Caco-2 (cell line): ENCODE measurements at regions not wholly inside any gene's neighbourhood (a gene's known extent, or its start where the extent isn't known, plus 50 kb on each side); places are given as distances from the start of the nearest gene placed in this dataset.

Experiments
- BruUV-seq: library from RNA; stranded (reverse); fragments of 400-500 nt; replicated peaks from 2 replicates; lab custom pipeline; 2021; lab: Mats Ljungman, UMichigan
- CTCF ChIA-PET: fragments of 300-600 bp; sonication (Branson Sonifier 250); formaldehyde crosslinking; loops from one replicate; lab custom pipeline; 2022; ENCODE audit warnings: antibody characterized with exemption; lab: Charles Lee
- POLR2A ChIA-PET: fragments of 300-600 bp; sonication (Branson Sonifier 250); formaldehyde crosslinking; loops from one replicate; lab custom pipeline; 2022; ENCODE audit warnings: antibody characterized with exemption; lab: Charles Lee
- DNase-seq, 2 experiments: peaks; one replicate each; pipeline versions ENCODE4 v3.0.0 to v3.0.0-alpha.2; 2020 to 2022
- H3K27me3 ChIP-seq: replicated peaks from 2 replicates; pipeline ENCODE4 v1.6.0; 2011; ENCODE audit warnings: low read length; ENCODE audit not compliant: control insufficient read depth, insufficient read depth
- H3K36me3 ChIP-seq: 2 replicates; pipeline ENCODE4 v1.5.1; 2011; ENCODE audit warnings: low read length; ENCODE audit not compliant: control insufficient read depth, insufficient read depth
- H3K4me1 ChIP-seq: fragments of 250-450 bp; sonication (Bioruptor Pico); 2 replicates; pipeline ENCODE4 v1.5.1; 2020; ENCODE audit warnings: mild to moderate bottlenecking
- H3K4me3 ChIP-seq: 2 replicates; pipeline ENCODE4 v1.5.1; 2011; ENCODE audit warnings: low read depth, mild to moderate bottlenecking, control low read depth, low read length
- H3K9me3 ChIP-seq: fragments of 250-450 bp; sonication (Bioruptor Pico); 2 replicates; pipeline ENCODE4 v1.5.1; 2020; ENCODE audit warnings: mild to moderate bottlenecking, moderate library complexity
- H3K27ac Mint-ChIP-seq: one replicate; pipeline ENCODE4 v1.8.0; 2022; ENCODE audit warnings: mixed read lengths; ENCODE audit not compliant: unreplicated experiment
- H3K27me3 Mint-ChIP-seq: one replicate; pipeline ENCODE4 v1.8.0; 2022; ENCODE audit warnings: mixed read lengths; ENCODE audit not compliant: insufficient read depth, unreplicated experiment
- H3K36me3 Mint-ChIP-seq: one replicate; pipeline ENCODE4 v1.8.0; 2022; ENCODE audit warnings: mild to moderate bottlenecking, mixed read lengths; ENCODE audit not compliant: insufficient read depth, unreplicated experiment
- H3K4me1 Mint-ChIP-seq: one replicate; pipeline ENCODE4 v1.8.0; 2022; ENCODE audit warnings: low read depth, mixed read lengths; ENCODE audit not compliant: unreplicated experiment
- H3K4me3 Mint-ChIP-seq: one replicate; pipeline ENCODE4 v1.8.0; 2022; ENCODE audit warnings: mild to moderate bottlenecking, moderate library complexity, mixed read lengths; ENCODE audit not compliant: unreplicated experiment
- H3K9me3 Mint-ChIP-seq: one replicate; pipeline ENCODE4 v1.8.0; 2022; ENCODE audit warnings: mixed read lengths; ENCODE audit not compliant: unreplicated experiment
- CTCF ChIP-seq, 2 experiments: fragments of 200-600 bp in 1 of 2; IDR thresholded peaks; 1 replicate in 1 of 2; 2 replicates in 1 of 2; pipeline versions ENCODE4 v1.5.1 to v1.8.0; 2011 to 2022; ENCODE audit warnings: antibody characterized with exemption in 1 of 2, control low read depth in 1 of 2, inconsistent platforms in 1 of 2, low read depth in 1 of 2, low read length in 1 of 2, mild to moderate bottlenecking in 1 of 2, moderate library complexity in 1 of 2; ENCODE audit not compliant: insufficient read depth in 1 of 2, severe bottlenecking in 1 of 2, unreplicated experiment in 1 of 2
- intact Hi-C: fragments of 100-400 bp; cut with micrococcal nuclease; formaldehyde crosslinking; loops from one replicate; pipeline ENCODE4 v1.10.0; 2022; ENCODE audit not compliant: unreplicated experiment

GRCh38 chr6:67886036-67886707 lies 748.9 kb upstream of the ADGRB3 start:
- H3K9me3 Mint-ChIP-seq = peaks cover 14% of the 10 kb centered on the region
- no peaks in the 10 kb centered on the region for H3K4me1 Mint-ChIP-seq
- POLR2A ChIA-PET = no interaction called here
- H3K27me3 Mint-ChIP-seq = no peaks in the 10 kb centered on the region
- H3K4me3 Mint-ChIP-seq = no peak overlapping the region
- no peaks in the 10 kb centered on the region for H3K9me3 ChIP-seq
- intact Hi-C loops = no loop called here
- H3K36me3 Mint-ChIP-seq = no peaks in the 10 kb centered on the region
- H3K27me3 ChIP-seq = no peaks in the 10 kb centered on the region
- no peak for DNase-seq
- CTCF ChIA-PET = no interaction called here
- H3K36me3 ChIP-seq = no peaks in the 10 kb centered on the region
- no peak for TF ChIP-seq CTCF (IDR thresholded peaks at IDR 0.05; ENCODE audit: insufficient read depth in 1 of 2, low read depth in 1 of 2, low read length in 1 of 2, severe bottlenecking in 1 of 2, unreplicated experiment in 1 of 2)
- no peak overlapping the region for H3K27ac Mint-ChIP-seq
- BruUV-seq = no TSS peak
- no peak overlapping the region for H3K4me3 ChIP-seq
- no peaks in the 10 kb centered on the region for H3K4me1 ChIP-seq

- POLR2A ChIA-PET = no interaction called here
- H3K9me3 Mint-ChIP-seq = peaks cover 14% of the 10 kb centered on the region
Measured at GRCh38 chr6:67885081-67886033, 749.7 kb upstream of the ADGRB3 start.

More at GRCh38 chr6:67885081-67886033, 749.7 kb upstream of the ADGRB3 start:
- no peaks in the 10 kb centered on the region for H3K36me3 Mint-ChIP-seq
- no peaks in the 10 kb centered on the region for H3K27me3 ChIP-seq
- no peak overlapping the region for H3K27ac Mint-ChIP-seq
- no peaks in the 10 kb centered on the region for H3K4me1 ChIP-seq
- no peaks in the 10 kb centered on the region for H3K36me3 ChIP-seq
- no TSS peak for BruUV-seq
- CTCF ChIA-PET = no interaction called here
- no peaks in the 10 kb centered on the region for H3K9me3 ChIP-seq
- no peak overlapping the region for H3K4me3 ChIP-seq
- no peak for DNase-seq
- no peaks in the 10 kb centered on the region for H3K4me1 Mint-ChIP-seq
- no peak overlapping the region for H3K4me3 Mint-ChIP-seq
- H3K27me3 Mint-ChIP-seq = no peaks in the 10 kb centered on the region
- intact Hi-C loops = no loop called here
- no peak for TF ChIP-seq CTCF (IDR thresholded peaks at IDR 0.05; ENCODE audit: insufficient read depth in 1 of 2, low read depth in 1 of 2, low read length in 1 of 2, severe bottlenecking in 1 of 2, unreplicated experiment in 1 of 2)
